Thyroid gland (tissue), 4 donors: ENCODE measurements at regions not wholly inside any gene's neighbourhood (a gene's known extent, or its start where the extent isn't known, plus 50 kb on each side); places are given as distances from the start of the nearest gene placed in this dataset.

Source experiments
- DNase-seq, 2 donors: peaks; one replicate each; pipeline ENCODE4 v3.0.0-alpha.2; 2019
- H3K27ac ChIP-seq, 3 donors: fragments of 200-600 bp; sonication (generic); 1 replicate in 2 of 3; 2 replicates in 1 of 3; pipeline ENCODE4 v1.5.1; 2016 to 2019; ENCODE audit warnings: mild to moderate bottlenecking in 1 of 3, moderate library complexity in 1 of 3
- H3K27me3 ChIP-seq: fragments of 200-600 bp; sonication (generic); one replicate; pipeline ENCODE4 v1.5.1; 2019
- H3K36me3 ChIP-seq, 2 donors: fragments of 200-600 bp; sonication (generic); one replicate each; pipeline ENCODE4 v1.5.1; 2016 to 2019
- H3K4me1 ChIP-seq, 2 donors: fragments of 200-600 bp; sonication (generic); one replicate each; pipeline ENCODE4 v1.5.1; 2017 to 2019
- H3K4me3 ChIP-seq, 3 donors: fragments of 200-600 bp; sonication (generic); replicated peaks in 1 of 3; 1 replicate in 2 of 3; 2 replicates in 1 of 3; pipeline ENCODE4 v1.5.1; 2016; ENCODE audit warnings: mild to moderate bottlenecking in 1 of 3
- H3K9me3 ChIP-seq: fragments of 200-600 bp; sonication (generic); one replicate; pipeline ENCODE4 v1.5.1; 2017
- CTCF ChIP-seq, 6 experiments: fragments of 200-600 bp in 3 of 6; fragments of 450-650 bp in 3 of 6; sonication (generic) in 3 of 6; IDR thresholded peaks; one replicate each; pipeline ENCODE4 v1.5.1; 2016 to 2019; ENCODE audit warnings: antibody characterized with exemption in 6 of 6, mild to moderate bottlenecking in 2 of 6, inconsistent platforms in 1 of 6, moderate library complexity in 1 of 6
- POLR2A ChIP-seq, 2 donors: fragments of 450-650 bp; IDR thresholded peaks; one replicate each; pipeline ENCODE4 v1.6.1; 2017; ENCODE audit warnings: antibody characterized with exemption in 2 of 2, mild to moderate bottlenecking in 2 of 2, moderate library complexity in 1 of 2
- WGBS, 2 donors: methylation state at CpG; one replicate each; pipeline ENCODE4 v1.1.5; 2017; 5-methylcytosine and 5-hydroxymethylcytosine counted together
- intact Hi-C: fragments of 100-400 bp; cut with DNase I; formaldehyde crosslinking; loops from one replicate; pipeline ENCODE4 v1.15.1; 2023

GRCh38 chr10:36114141-36114540 lies 472.0 kb upstream of the FZD8 start:
- H3K4me1 ChIP-seq: peaks cover 0 to 7% of the 10 kb centered on the region in 2 donors
- H3K4me3 ChIP-seq: no peak overlapping the region
- intact Hi-C loops: no loop called here
- H3K27me3 ChIP-seq: no peaks in the 10 kb centered on the region
- no peaks in the 10 kb centered on the region for H3K36me3 ChIP-seq
- WGBS, 2 donors: 80 to 94% methylated on average over 1 of the region's 1 CpG
- no peaks in the 10 kb centered on the region for H3K9me3 ChIP-seq
- no peak overlapping the region for H3K27ac ChIP-seq
- no peak for TF ChIP-seq CTCF (IDR thresholded peaks at IDR 0.05)
- no peak for TF ChIP-seq POLR2A (IDR thresholded peaks at IDR 0.05)
- no peak for DNase-seq

- WGBS, 2 donors: 57 to 69% methylated on average over 2 of the region's 2 CpGs
- H3K4me3 ChIP-seq: no peak overlapping the region
Observed at GRCh38 chr10:36111676-36112075, 469.6 kb upstream of the FZD8 start.

GRCh38 chr10:36110097-36110496 lies 468.0 kb upstream of the FZD8 start:
- TF ChIP-seq POLR2A (IDR thresholded peaks at IDR 0.05) (no peak), CTCF (IDR thresholded peaks at IDR 0.05) (no peak)
- Histone ChIP-seq H3K9me3 (no peaks in the 10 kb centered on the region), H3K4me1 (no peaks in the 10 kb centered on the region), H3K27ac (no peak overlapping the region), H3K27me3 (no peaks in the 10 kb centered on the region), H3K36me3 (no peaks in the 10 kb centered on the region), H3K4me3 (no peak overlapping the region)
- WGBS, 2 donors: 89 to 96% methylated on average over 1 of the region's 1 CpG
- intact Hi-C loops: no loop called here
- no peak for DNase-seq

More at GRCh38 chr10:36111676-36112075, 469.6 kb upstream of the FZD8 start:
- Histone ChIP-seq H3K9me3 (no peaks in the 10 kb centered on the region), H3K27me3 (no peaks in the 10 kb centered on the region), H3K4me1 (peaks cover 0 to 4% of the 10 kb centered on the region in 2 donors), H3K27ac (no peak overlapping the region), H3K36me3 (no peaks in the 10 kb centered on the region)
- TF ChIP-seq POLR2A (IDR thresholded peaks at IDR 0.05): no peak
- no peak for TF ChIP-seq CTCF (IDR thresholded peaks at IDR 0.05)
- intact Hi-C loops: no loop called here
- no peak for DNase-seq

GRCh38 chr10:36109399-36110023 lies 467.4 kb upstream of the FZD8 start:
- H3K4me3 ChIP-seq: no peak overlapping the region
- intact Hi-C loops: no loop called here
- no peaks in the 10 kb centered on the region for H3K27me3 ChIP-seq
- TF ChIP-seq POLR2A (IDR thresholded peaks at IDR 0.05) (no peak), CTCF (IDR thresholded peaks at IDR 0.05) (no peak)
- H3K4me1 ChIP-seq: no peaks in the 10 kb centered on the region
- DNase-seq: no peak
- WGBS, 2 donors: 88 to 89% methylated on average over 3 of the region's 3 CpGs
- no peaks in the 10 kb centered on the region for H3K9me3 ChIP-seq
- no peaks in the 10 kb centered on the region for H3K36me3 ChIP-seq
- no peak overlapping the region for H3K27ac ChIP-seq

- no peaks in the 10 kb centered on the region for H3K36me3 ChIP-seq
- H3K27ac ChIP-seq: no peak overlapping the region
- intact Hi-C loops: no loop called here
Observed at GRCh38 chr10:36097696-36098095, 455.6 kb upstream of the FZD8 start.

More at GRCh38 chr10:36097696-36098095, 455.6 kb upstream of the FZD8 start:
- Histone ChIP-seq H3K9me3 (no peaks in the 10 kb centered on the region), H3K27me3 (no peaks in the 10 kb centered on the region), H3K4me1 (no peaks in the 10 kb centered on the region), H3K4me3 (no peak overlapping the region)
- TF ChIP-seq CTCF (IDR thresholded peaks at IDR 0.05) (no peak), POLR2A (IDR thresholded peaks at IDR 0.05) (no peak)
- no peak for DNase-seq
- WGBS, 2 donors: 43 to 45% methylated on average over 3 of the region's 3 CpGs
